ENCODE measurements at regions not wholly inside any gene's neighbourhood (a gene's known extent, or its start where the extent isn't known, plus 50 kb on each side); places are given as distances from the start of the nearest gene placed in this dataset.

- no peak for DNase-seq
- no peaks in the 10 kb centered on the region for H3K9me3 ChIP-seq
- in situ Hi-C loops (cut with MboI; ENCODE audit: low sequenced_read_pairs in 4 of 4), result no loop called here
- H3K4me3 ChIP-seq, result no peak overlapping the region
- ATAC-seq, result no peak
- H3K27ac ChIP-seq, result no peak overlapping the region
- no peaks in the 10 kb centered on the region for H3K36me3 ChIP-seq
- intact Hi-C loops (cut with DNase I; ENCODE audit: low total_unique reads), result no loop called here
- H3K4me1 ChIP-seq, result no peaks in the 10 kb centered on the region
- no peak for TF ChIP-seq POLR2A (IDR thresholded peaks at IDR 0.05)
- TF ChIP-seq CTCF (IDR thresholded peaks at IDR 0.05 in 4 of 5, conservative IDR thresholded peaks at IDR 0.05 in 1 of 5), result no peak
- H3K27me3 ChIP-seq, result no peaks in the 10 kb centered on the region
Observed at GRCh38 chr7:124261710-124262109, 228.8 kb upstream of the TMEM229A start.

DNA sequence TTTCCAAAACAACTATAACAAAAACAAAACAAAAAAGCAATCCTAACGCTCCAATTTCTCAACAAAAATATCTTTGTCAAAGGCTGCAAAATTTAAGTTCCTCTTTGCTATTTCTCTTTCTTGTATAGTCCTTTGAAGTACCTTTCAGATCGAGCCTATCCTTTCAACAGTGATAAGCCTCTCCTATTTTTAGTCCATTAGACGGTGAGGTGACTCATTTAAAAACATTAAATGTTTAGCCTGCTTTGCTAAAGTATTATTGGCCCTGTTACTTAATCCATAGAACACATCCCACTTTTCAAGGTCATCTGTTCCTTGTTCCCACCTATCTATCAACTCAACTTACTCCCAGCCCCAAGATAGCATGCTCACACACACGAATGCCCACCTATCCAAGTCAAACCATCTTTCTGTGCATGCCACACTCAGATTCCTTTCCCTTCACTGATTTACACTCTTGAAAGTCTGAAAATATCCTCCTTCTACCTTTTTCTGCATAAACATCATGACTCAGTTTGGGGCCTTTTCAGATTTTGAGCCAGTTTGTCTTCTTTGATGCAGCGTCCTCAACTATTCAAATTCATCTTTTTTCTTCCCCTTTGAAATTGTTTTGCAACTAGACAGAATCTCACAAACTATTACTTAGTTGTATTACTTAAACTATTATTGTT is 224.9 kb upstream of the TMEM229A start:
- intact Hi-C loops (cut with DNase I; ENCODE audit: low total_unique reads), result no loop called here
- DNase-seq (no peak), ATAC-seq (no peak)
- in situ Hi-C loops (cut with MboI; ENCODE audit: low sequenced_read_pairs in 4 of 4), result no loop called here
- Histone ChIP-seq H3K9me3 (no peaks in the 10 kb centered on the region), H3K27ac (no peak overlapping the region), H3K27me3 (no peaks in the 10 kb centered on the region), H3K4me3 (no peak overlapping the region), H3K36me3 (no peaks in the 10 kb centered on the region), H3K4me1 (no peaks in the 10 kb centered on the region)
- no peak for TF ChIP-seq CTCF (IDR thresholded peaks at IDR 0.05 in 4 of 5, conservative IDR thresholded peaks at IDR 0.05 in 1 of 5)
- no peak for TF ChIP-seq POLR2A (IDR thresholded peaks at IDR 0.05)

- Histone ChIP-seq H3K9me3 (no peaks in the 10 kb centered on the region), H3K4me3 (no peak overlapping the region), H3K27me3 (no peaks in the 10 kb centered on the region), H3K27ac (no peak overlapping the region), H3K36me3 (no peaks in the 10 kb centered on the region), H3K4me1 (no peaks in the 10 kb centered on the region)
- in situ Hi-C loops (cut with MboI; ENCODE audit: low sequenced_read_pairs in 4 of 4) (no loop called here), intact Hi-C loops (cut with DNase I; ENCODE audit: low total_unique reads) (no loop called here)
- TF ChIP-seq POLR2A (IDR thresholded peaks at IDR 0.05) (no peak), CTCF (IDR thresholded peaks at IDR 0.05 in 4 of 5, conservative IDR thresholded peaks at IDR 0.05 in 1 of 5) (no peak)
- DNase-seq (no peak), ATAC-seq (no peak)
Observed at GRCh38 chr7:124255041-124255655, 222.3 kb upstream of the TMEM229A start.

DNA sequence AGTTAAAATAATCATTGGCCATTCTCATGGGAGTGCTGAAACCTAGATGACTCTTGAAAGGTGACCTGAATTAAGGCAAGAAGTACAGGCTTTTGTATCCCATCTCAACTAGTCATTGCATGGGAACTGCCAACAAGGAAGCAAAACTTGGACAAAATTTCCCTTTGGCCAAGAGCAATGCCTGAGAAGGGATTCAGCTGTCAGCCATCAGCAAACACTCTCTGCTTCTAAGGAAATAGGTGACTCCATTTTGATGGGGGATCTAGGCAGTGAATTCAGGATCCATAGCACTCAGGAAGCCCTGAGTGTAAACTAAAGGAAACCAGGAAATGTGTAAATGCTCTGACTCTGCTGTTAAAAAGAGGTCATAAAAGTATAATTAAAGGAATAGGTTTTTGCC is 221.5 kb upstream of the TMEM229A start:
- TF ChIP-seq POLR2A (IDR thresholded peaks at IDR 0.05) (no peak), CTCF (IDR thresholded peaks at IDR 0.05 in 4 of 5, conservative IDR thresholded peaks at IDR 0.05 in 1 of 5) (no peak)
- no peak for ATAC-seq
- Histone ChIP-seq H3K9me3 (no peaks in the 10 kb centered on the region), H3K27me3 (no peaks in the 10 kb centered on the region), H3K4me3 (no peak overlapping the region), H3K4me1 (no peaks in the 10 kb centered on the region), H3K36me3 (no peaks in the 10 kb centered on the region), H3K27ac (no peak overlapping the region)
- no peak for DNase-seq
- in situ Hi-C loops (cut with MboI; ENCODE audit: low sequenced_read_pairs in 4 of 4), result no loop called here
- intact Hi-C loops (cut with DNase I; ENCODE audit: low total_unique reads), result no loop called here
